CD1c-positive myeloid dendritic cell (primary cell): ENCODE measurements at regions not wholly inside any gene's neighbourhood (a gene's known extent, or its start where the extent isn't known, plus 50 kb on each side); places are given as distances from the start of the nearest gene placed in this dataset.
"Not testable (repeated sequence)": the region's sequence is repeated elsewhere in the genome, so short reads cannot be mapped to it uniquely, and the experiment has no call there.

Experiments
- DNase-seq: peaks from one replicate; pipeline ENCODE4 v3.0.0-alpha.2; 2016; ENCODE audit errors: extremely low spot score

- no peak for DNase-seq
These were observed 127.4 kb upstream of the ANO5 start for GRCh38 chr11:22065472-22065871.

- DNase-seq = no peak
These were observed 123.0 kb upstream of the ANO5 start for GRCh38 chr11:22069844-22070243.

GRCh38 chr11:22076271-22076930, 116.5 kb upstream of the ANO5 start:
- DNase-seq = no peak

GRCh38 chr11:22078063-22078462, 114.8 kb upstream of the ANO5 start:
- no peak for DNase-seq

DNA sequence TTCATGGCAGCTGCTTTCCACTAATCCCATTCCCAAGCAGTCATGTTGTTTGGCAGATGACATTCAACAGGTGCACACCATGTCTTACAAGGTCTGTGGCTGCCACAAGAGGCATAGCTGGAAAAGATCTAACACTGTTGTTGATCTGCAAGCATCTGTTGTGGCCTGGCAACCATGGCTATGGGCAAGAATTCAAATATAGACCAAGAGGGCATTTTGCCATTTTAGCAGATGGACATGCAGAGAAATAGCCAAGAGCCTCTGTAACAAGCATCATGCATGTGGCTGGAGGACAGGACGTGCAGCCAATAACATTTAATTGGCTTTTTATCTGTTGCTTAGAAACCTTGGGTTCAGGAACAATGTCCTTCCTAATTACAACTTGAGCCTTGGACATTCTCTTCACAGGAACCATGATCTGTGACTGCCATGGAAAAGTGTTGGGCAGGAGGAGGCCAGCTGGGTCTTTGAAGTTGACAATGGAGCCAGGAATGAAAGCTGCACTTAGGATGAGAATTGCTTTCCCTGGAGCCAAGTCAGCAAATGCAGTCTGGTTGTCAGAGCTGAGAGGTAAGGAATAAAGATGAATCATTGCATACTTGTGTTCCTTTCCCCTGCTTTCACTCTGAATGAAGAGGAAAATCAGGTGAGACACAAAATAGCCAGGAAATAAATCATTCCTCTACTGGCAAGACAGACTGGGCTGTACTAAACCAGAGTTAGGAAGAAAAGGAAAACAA, 113.6 kb upstream of the ANO5 start:
- no peak for DNase-seq

GRCh38 chr11:22082178-22082577, 110.7 kb upstream of the ANO5 start:
- no peak for DNase-seq

DNA sequence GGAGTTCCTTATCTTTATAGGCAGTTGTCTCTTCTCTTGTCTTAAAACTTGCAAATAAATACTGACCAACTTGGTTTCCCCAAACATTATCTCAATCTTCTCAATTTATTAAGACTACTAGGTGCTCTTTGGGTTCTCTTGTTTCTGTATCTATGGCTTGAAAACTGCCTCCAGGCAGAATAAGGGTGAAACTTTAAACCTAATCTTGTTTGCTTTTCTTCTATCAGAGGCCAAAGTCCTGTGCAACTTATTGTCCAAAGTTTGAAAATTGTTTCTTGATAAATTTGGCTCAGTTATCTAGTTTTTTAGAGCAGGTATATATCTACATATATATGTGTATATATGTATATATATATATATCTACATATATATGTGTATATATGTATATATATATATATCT, 110.1 kb upstream of the ANO5 start:
- no peak for DNase-seq

GRCh38 chr11:22084056-22084455, 108.8 kb upstream of the ANO5 start:
- DNase-seq = no peak

DNA sequence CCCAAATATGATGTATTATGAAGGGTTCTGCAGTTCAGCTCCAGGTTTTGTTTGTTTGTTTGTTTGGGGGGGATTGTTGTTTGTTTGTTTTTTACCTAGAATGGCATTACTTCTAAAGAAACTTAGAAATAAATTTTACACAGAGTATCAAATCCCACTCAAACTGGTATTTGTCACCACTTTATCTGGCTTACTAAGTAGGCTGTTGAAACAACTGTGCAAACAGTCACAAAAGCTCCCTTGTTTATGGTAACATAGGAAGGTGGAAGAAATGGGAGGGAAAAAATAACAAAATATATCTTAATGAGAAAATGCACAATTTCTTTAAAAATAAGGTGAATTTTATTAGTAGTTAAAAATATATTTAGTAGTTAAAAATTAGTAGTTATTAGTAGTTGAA, 108.3 kb upstream of the ANO5 start:
- no peak for DNase-seq

- no peak for DNase-seq
These were observed 103.3 kb upstream of the ANO5 start for GRCh38 chr11:22089609-22090008.

DNA sequence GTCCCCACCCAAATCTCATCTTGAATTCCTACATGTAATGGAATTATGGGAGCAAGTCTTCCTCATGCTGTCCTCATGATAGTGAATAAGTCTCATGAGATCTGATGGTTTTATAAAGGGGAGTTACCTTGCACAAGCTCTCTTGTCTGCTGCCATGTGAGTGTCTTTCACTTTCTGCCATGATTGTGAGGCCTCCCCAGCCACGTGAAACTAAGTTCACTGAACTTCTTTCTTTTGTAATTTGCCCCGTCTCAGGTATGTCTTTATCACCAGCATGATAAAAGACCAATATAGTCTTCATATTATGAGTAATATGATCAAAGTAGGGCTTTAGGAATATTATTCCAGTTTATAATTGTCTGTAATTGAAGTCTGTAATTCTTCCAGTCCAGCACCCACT, 86.3 kb upstream of the ANO5 start:
- DNase-seq = no peak

DNA sequence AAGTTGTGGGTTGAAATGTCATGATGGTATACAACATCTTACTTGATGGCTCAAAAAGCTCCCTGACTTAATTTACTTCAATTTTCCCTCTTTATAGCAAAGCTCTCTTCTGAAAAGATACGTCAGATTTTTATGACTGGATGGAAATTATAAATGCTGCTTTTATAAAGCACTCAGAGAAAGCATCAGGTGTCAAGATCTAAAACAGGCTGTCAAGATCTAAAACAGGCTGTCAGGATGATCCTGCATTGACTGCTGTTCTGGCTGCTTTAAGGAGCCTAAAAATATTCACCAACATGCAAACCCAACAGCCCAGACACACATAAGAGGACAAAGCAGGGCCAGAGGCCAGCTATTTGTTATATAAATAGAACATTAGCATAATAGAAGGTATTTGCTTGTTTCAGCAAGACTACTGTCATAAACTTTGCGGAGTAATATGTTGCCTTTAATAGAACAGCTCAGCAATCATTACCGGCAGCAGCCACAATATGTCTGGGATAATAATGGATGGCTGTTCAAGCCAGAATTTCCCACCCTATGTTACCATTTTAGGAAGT, 77.3 kb upstream of the ANO5 start:
- DNase-seq = no peak

- not testable (repeated sequence) for DNase-seq
These were observed 64.9 kb upstream of the ANO5 start for GRCh38 chr11:22127981-22128380.

GRCh38 chr11:22130462-22131053, 62.3 kb upstream of the ANO5 start:
- DNase-seq = peak; percentile 25

DNA sequence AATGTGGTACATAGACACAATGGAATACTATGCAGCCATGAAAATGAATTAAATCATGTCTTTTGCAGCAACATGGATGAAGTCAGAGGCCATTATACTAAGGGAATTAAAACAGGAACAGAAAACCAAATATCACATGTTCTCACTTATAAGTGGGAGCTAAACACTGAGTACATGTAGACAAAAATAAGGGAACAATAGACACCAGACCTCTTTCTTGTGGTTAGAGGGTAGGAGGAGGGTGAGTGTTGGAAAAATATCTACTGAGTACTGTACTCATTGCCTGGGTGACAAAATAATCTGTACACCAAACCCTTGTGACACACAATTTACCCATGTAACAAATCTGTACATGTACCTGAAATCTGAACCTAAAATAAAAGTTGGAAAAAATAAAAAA, 59.1 kb upstream of the ANO5 start:
- DNase-seq = peak; percentile 83

- DNase-seq = no peak
These were observed 54.6 kb upstream of the ANO5 start for GRCh38 chr11:22138264-22138663.
